Adrenal gland (tissue), 9 donors: ENCODE measurements at regions not wholly inside any gene's neighbourhood (a gene's known extent, or its start where the extent isn't known, plus 50 kb on each side); places are given as distances from the start of the nearest gene placed in this dataset.

Source experiments
- DNase-seq, 7 donors: peaks; one replicate each; pipeline ENCODE4 v3.0.0-alpha.2; 2019 to 2020
- H3K27ac ChIP-seq, 5 donors: fragments of 200-600 bp; sonication (generic) in 4 of 5; 1 replicate in 3 of 5; 2 replicates in 2 of 5; pipeline versions ENCODE4 v1.5.1 to v1.8.0; 2016 to 2020; ENCODE audit warnings: mild to moderate bottlenecking in 1 of 5
- H3K27me3 ChIP-seq: fragments of 200-600 bp; 2 replicates; pipeline ENCODE4 v1.8.0; 2021
- H3K36me3 ChIP-seq, 2 donors: fragments of 200-600 bp; replicated peaks in 1 of 2; 1 replicate in 1 of 2; 2 replicates in 1 of 2; pipeline versions ENCODE4 v1.5.1 to v1.8.0; 2018 to 2022
- H3K4me1 ChIP-seq, 2 donors: fragments of 200-600 bp; replicated peaks in 1 of 2; 1 replicate in 1 of 2; 2 replicates in 1 of 2; pipeline versions ENCODE4 v1.5.1 to v1.8.0; 2018 to 2021
- H3K4me3 ChIP-seq, 4 donors: fragments of 200-600 bp; sonication (generic) in 3 of 4; one replicate each; pipeline ENCODE4 v1.5.1; 2016 to 2018
- H3K9me3 ChIP-seq, 3 donors: fragments of 200-600 bp; sonication (generic) in 1 of 3; replicated peaks in 1 of 3; 1 replicate in 2 of 3; 2 replicates in 1 of 3; pipeline versions ENCODE4 v1.5.1 to v1.8.0; 2016 to 2021
- POLR2A ChIP-seq, 2 donors: fragments of 450-650 bp; IDR thresholded peaks; one replicate each; pipeline ENCODE4 v1.6.1; 2017; ENCODE audit warnings: antibody characterized with exemption in 2 of 2, mild to moderate bottlenecking in 2 of 2, moderate library complexity in 1 of 2
- WGBS, 4 donors: extraction: QIAGEN DNeasy Blood & Tissue Kit in 2 of 4; methylation state at CpG; one replicate each; pipeline versions ENCODE4 v1.1.5 to v1.1.7; 2013 to 2017; 5-methylcytosine and 5-hydroxymethylcytosine counted together
- intact Hi-C, 2 donors: fragments of 100-400 bp; cut with DNase I; formaldehyde crosslinking; loops; one replicate each; pipeline versions ENCODE4 v1.14.1 to v1.15.0; 2022 to 2023
- TF ChIP-seq, protein P1 (sequence below), 6 experiments: fragments of 450-650 bp in 4 of 6; fragments of 200-600 bp in 2 of 6; sonication (generic) in 1 of 6; IDR thresholded peaks; 1 replicate in 5 of 6; 2 replicates in 1 of 6; pipeline versions ENCODE4 v1.5.1 to v1.8.0; 2016 to 2021; ENCODE audit warnings: antibody characterized with exemption in 6 of 6, mild to moderate bottlenecking in 2 of 6, moderate library complexity in 1 of 6
- donor health status: healthy with polysubstance abuse.
- donor health status: Bipolar disorder and iron deficiency.
- donor health status: DM: yes; HTN: yes; CAD: no.
- donor health status: DM: no; HTN: no; CAD: no.
- donor health status: DM: no; HTN: no; CAD: no.

DNA sequence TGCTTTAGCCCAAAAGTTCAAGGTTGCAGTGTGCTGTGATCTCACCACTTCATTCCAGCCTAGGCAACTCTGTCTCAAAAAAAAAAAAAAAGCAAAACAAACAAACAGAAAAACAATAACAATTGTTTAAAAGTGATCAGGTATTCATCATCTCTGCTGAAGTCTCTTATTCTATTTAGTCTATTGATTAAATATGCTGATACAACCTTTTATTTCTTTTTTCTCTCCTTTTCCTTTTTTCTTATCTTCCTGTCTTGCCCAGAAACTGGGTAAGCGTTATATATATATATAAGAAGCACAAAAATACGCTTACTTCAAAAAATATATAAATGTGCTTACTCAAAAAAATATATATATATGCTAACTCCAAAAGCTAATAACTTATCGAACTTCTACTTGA lies 213.8 kb upstream of the EEA1 start:
- no peak overlapping the region for H3K4me3 ChIP-seq
- intact Hi-C loops, result no loop called here
- WGBS, 4 donors, result 93 to 97% (median 95%) methylated on average over 3 of the region's 3 CpGs
- no peaks in the 10 kb centered on the region for H3K27me3 ChIP-seq
- H3K27ac ChIP-seq, result no peak overlapping the region
- H3K36me3 ChIP-seq, result no peaks in the 10 kb centered on the region
- DNase-seq, result no peak
- no peaks in the 10 kb centered on the region for H3K9me3 ChIP-seq
- TF ChIP-seq, protein P1, sequence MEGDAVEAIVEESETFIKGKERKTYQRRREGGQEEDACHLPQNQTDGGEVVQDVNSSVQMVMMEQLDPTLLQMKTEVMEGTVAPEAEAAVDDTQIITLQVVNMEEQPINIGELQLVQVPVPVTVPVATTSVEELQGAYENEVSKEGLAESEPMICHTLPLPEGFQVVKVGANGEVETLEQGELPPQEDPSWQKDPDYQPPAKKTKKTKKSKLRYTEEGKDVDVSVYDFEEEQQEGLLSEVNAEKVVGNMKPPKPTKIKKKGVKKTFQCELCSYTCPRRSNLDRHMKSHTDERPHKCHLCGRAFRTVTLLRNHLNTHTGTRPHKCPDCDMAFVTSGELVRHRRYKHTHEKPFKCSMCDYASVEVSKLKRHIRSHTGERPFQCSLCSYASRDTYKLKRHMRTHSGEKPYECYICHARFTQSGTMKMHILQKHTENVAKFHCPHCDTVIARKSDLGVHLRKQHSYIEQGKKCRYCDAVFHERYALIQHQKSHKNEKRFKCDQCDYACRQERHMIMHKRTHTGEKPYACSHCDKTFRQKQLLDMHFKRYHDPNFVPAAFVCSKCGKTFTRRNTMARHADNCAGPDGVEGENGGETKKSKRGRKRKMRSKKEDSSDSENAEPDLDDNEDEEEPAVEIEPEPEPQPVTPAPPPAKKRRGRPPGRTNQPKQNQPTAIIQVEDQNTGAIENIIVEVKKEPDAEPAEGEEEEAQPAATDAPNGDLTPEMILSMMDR (IDR thresholded peaks at IDR 0.05), result no peak
- TF ChIP-seq POLR2A (IDR thresholded peaks at IDR 0.05), result no peak
- peaks cover 0 to 4% of the 10 kb centered on the region in 2 donors for H3K4me1 ChIP-seq

DNA sequence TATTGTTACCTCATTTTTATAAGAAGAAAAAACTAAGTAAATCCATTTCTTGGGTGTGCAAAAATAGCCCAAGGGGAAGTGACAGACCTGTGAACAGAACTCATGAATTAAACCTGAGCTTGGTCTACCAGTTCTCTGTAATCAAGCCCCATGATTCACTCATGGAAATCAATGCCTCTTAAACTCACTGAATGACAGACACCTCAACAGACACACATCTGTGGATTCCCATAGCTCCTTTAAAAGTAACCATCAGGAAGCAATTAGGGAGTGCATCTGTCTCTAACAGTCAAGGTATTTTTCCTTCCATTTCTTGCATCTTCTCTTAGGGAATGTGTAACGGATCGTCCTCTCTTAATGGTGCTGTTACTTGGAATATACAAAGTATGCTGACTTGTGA lies 215.0 kb upstream of the EEA1 start:
- no peak overlapping the region for H3K27ac ChIP-seq
- H3K27me3 ChIP-seq, result no peaks in the 10 kb centered on the region
- H3K4me3 ChIP-seq, result no peak overlapping the region
- no peak for DNase-seq
- intact Hi-C loops, result no loop called here
- H3K4me1 ChIP-seq, result no peaks in the 10 kb centered on the region
- H3K36me3 ChIP-seq, result no peaks in the 10 kb centered on the region
- no peaks in the 10 kb centered on the region for H3K9me3 ChIP-seq
- WGBS, 4 donors, result 77 to 98% (median 91%) methylated on average over 2 of the region's 2 CpGs
- TF ChIP-seq, protein P1 (IDR thresholded peaks at IDR 0.05), result no peak
- no peak for TF ChIP-seq POLR2A (IDR thresholded peaks at IDR 0.05)

DNA sequence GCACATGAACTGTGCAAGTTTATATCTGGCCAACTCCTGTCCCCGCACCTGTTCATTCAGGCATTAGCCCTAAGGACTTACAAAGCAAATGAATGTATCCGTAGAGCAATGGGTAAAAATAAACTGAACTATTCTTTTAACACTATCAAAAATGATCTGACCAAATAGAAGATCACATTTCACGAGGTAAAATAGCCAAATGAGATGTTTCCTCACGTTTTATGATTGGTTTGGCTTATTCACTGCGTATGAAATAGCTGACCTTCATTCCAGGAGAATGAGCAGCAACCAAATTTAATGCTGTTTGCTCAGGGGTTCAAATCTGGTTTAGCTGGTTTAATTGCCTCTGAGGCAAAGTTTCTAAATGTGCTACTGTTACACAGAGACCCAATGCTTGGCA lies 216.0 kb upstream of the EEA1 start:
- Histone ChIP-seq H3K4me3 (no peak overlapping the region), H3K9me3 (no peaks in the 10 kb centered on the region), H3K27ac (no peak overlapping the region), H3K36me3 (no peaks in the 10 kb centered on the region), H3K4me1 (no peaks in the 10 kb centered on the region), H3K27me3 (no peaks in the 10 kb centered on the region)
- intact Hi-C loops, result no loop called here
- DNase-seq, result no peak
- WGBS, 4 donors, result 63 to 77% (median 65%) methylated on average over 5 of the region's 5 CpGs
- TF ChIP-seq, protein P1 (IDR thresholded peaks at IDR 0.05), result no peak
- TF ChIP-seq POLR2A (IDR thresholded peaks at IDR 0.05), result no peak

DNA sequence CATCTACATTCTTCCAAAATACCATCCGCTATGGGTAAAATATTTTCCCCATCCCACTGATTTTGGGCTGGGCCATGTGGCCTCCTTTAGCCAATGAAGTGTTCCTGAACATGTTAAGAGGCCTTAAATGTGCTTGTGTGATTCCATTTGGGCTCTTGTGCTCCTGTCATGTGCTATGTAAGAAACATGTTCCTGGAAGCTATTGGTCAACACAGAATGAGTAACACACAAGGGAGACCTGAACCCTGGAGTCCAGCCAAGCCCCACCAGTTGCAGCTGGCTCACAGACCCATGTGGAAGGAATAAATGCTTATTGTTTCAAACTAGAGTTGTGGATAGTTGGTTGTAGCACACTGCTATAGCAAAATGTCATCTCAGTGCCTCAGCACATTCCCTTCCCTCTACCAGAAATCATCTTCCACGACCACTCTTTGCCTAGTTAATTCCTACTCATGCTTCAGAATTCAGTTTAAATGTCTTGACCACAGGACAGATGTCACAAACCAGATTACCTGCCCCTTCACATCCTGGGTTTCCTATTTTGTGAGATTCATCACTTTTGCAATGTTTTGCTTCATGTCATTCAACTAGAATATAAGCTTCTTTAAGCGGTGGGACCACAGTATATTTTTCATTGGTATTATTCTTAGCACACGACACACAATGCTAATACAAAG lies 217.3 kb upstream of the EEA1 start:
- TF ChIP-seq, protein P1 (IDR thresholded peaks at IDR 0.05), result no peak
- TF ChIP-seq POLR2A (IDR thresholded peaks at IDR 0.05), result no peak
- intact Hi-C loops, result no loop called here
- 86 to 91% (median 90%) methylated on average over 4 of the region's 4 CpGs for WGBS, 4 donors

More for the DNA sequence above, 217.3 kb upstream of the EEA1 start:
- H3K4me1 ChIP-seq, result no peaks in the 10 kb centered on the region
- DNase-seq, result no peak
- H3K36me3 ChIP-seq, result no peaks in the 10 kb centered on the region
- H3K27me3 ChIP-seq, result no peaks in the 10 kb centered on the region
- H3K4me3 ChIP-seq, result no peak overlapping the region
- no peaks in the 10 kb centered on the region for H3K9me3 ChIP-seq
- H3K27ac ChIP-seq, result no peak overlapping the region
